ENCODE measurements at regions not wholly inside any gene's neighbourhood (a gene's known extent, or its start where the extent isn't known, plus 50 kb on each side); places are given as distances from the start of the nearest gene placed in this dataset.

GRCh38 chr10:129396021-129396722 is 70.9 kb upstream of the MGMT start:
- TF ChIP-seq CTCF (IDR thresholded peaks at IDR 0.05; ENCODE audit: low read depth, low read length, poor library complexity, severe bottlenecking) (no peak), EZH2phosphoT487 (IDR thresholded peaks at IDR 0.05; ENCODE audit: borderline replicate concordance, low read length) (no peak)

All from DOHH2 (cell line).